ENCODE measurements at regions not wholly inside any gene's neighbourhood (a gene's known extent, or its start where the extent isn't known, plus 50 kb on each side); places are given as distances from the start of the nearest gene placed in this dataset.

DNA sequence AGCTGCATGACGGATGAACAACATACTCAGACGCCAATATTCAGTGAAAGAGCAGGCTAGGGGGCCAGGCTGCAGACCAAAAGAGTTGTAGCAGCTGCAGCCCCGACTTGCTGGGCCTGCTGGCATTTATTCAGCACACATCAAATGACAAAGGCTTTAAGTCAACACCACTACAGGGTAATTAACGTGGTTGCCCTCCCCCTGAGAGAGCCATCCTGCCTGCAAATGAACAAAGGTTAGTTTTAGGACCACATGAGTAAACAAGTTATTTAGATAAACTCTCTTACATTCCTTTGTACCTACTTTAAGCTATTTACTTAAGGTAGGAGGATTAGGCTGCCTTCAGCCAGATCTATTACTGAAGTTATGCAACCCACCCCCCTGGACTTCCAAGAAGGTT, 1329.1 kb downstream of the PCDH18 start:
- no peak for DNase-seq

DNA sequence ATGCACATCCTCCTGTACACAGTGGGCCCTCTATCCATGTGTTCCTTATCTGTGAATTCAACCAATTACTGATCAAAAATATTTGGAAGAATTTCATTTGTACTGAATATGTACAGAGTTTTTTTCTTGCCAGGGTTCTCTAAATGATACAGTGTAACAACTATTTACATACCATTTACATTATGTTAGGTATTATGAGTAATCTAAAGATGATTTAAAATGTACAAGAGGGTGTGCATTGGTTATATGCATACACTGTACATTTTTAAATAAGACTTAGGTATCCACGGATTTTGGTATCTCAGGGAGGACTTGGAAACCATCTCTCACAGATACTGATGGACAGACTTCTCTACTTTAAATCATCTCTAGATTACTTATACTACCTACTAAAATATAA, 1333.9 kb downstream of the PCDH18 start:
- DNase-seq, result no peak

DNA sequence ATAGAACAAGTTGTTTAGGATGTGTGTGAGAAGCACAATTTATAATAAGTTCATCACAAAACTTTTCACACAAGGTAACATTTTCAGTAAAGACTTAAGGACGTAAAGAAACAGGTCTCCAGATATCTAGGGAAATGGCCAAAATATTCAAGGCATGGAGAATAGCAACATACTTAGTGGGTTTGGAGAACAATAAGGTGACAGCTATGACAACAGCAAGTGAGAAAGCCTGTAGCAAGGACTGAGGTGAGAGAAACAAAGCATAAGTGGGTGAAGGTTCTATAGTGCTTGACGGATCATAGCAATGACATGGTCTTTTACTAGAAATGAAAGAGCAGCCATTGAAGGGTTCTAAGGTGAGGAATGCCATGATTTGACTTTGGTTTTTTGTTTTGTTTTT, 1337.3 kb downstream of the PCDH18 start:
- no peak for DNase-seq

DNA sequence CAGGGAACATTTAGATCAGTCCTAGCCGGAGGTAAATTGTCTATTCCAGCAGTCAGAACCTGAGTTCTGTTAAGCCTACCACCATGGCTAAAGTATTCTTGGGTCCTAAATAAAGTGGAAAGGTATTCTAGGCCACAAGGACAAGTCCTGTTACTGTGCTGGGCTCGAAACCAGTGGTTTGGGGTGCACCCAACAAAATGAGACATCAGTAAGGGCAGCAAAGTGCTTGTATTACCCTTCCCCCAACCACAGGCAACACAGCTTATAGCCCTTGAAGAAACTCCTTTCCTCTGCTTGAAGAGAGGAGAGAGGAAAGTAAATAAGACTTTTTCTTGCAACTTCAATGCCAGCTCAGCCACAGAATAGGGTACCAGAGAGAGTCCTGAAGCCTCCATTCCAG, 1345.6 kb downstream of the PCDH18 start:
- no peak for DNase-seq

DNA sequence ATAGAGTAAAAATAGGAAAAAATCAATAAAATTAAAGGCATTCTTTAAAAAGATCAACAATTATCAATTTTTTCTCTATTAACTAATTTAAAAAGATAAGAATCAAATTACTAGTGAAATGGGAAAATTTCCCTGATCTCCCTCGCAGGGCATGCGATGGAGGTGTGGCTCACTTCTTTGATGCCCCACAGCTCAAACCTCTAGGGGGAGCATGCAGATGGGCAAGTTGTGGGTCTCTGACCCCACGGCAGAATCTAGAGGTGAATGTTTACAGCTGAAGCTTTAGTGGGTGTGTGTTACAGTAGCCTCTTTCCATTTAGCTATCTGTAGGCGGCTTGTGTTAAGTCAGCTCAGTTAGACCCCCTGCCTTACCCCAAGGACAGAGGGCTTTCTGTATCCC, 1348.8 kb downstream of the PCDH18 start:
- no peak for DNase-seq

DNA sequence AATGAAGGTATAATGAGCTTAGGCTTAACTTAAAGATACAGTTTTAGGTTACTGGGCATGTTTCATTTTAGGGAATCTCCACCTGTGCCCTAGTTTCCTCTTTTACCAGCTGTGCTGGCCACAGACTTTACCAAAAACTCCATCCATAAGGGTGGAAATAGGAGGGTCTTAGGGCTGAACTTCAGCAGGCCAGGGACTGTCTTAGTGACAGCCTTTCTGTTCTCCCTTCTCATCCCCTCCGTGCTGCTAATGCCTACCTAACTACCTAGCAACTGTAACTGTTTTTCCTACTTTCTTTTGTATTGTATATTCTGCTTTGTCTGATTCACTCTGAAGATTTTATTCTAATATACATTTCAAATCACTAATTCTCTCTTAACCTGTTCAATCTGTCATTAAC, 1375.3 kb downstream of the PCDH18 start:
- DNase-seq, result no peak

DNA sequence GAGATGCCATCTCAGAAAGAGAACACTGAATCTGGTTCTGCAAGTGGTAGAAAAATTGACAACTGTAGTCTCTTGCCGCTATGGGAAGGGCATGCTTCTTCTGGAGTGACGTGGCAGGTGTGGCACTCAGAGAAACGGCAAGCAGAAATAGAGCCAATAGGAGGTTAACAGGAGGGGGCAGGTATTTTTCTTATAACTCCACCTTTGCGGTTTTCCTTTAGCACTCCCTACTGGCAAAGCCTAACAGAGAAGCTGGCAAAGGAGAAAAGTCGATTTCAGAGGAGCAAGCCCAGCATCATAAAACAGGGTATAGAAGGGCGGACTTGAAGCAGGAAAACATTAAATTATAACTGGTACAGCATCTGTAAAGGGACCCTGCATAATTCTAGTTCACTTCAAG, 1382.2 kb downstream of the PCDH18 start:
- DNase-seq, result no peak

DNA sequence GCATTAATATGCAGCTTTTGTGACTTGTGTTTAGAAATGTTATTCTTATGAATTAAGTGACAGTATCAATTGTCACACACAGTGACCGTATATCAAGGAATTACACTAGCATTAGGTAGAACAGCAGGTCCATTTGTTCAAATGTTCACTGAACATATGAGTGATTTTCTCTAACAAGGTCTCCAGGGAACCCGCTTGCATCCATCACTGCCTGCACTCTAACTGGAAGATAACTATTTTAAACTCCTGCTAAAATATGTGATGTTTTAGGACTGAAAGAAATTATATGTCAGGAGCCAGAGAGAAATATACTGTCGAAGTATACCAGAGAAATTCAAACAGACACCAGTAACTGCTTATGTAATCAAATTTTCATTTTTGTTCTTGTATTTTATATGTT, 1395.7 kb downstream of the PCDH18 start:
- no peak for DNase-seq

DNA sequence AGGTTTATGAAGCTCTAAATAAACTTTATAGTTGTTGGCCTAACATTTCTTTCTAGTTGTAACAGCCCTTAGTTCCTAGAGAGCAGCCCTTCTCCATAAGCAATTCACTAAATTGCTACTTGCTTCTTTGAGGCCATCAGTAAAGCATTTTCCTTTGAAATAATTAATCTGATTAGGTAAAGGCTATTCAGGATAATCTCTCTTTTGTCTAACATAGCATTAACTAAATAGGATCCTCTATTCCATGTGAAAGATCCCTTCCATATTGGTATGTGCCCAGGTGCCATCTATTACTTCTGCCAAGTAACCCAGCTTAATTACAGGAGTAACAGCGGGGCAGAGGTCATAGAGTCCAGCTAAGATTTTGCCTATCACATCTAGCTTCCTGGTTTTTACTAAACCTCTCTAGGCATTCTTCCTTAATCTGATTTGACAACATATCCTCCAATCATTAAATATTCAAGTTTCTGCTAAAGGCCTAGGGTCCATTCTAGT, 1408.0 kb downstream of the PCDH18 start:
- no peak for DNase-seq

DNA sequence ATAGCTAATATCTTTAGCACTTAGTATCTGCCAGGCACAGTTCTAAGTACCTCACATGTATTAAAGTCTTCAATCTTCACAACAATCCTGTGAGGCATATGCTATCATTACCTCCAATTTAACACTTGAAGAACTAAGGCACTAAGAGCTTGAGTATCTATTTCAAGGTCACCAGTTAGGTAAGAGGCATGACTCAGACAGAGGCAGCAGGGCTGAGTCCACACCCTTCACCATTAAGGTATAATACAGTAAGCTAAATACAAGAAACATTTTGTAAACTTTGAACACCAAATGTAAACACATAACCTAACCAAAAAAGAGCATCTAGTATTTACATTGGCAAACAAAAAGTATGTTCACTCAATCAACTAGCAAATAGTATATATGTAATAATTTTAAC, 1410.9 kb downstream of the PCDH18 start:
- peak; percentile 27 for DNase-seq

DNA sequence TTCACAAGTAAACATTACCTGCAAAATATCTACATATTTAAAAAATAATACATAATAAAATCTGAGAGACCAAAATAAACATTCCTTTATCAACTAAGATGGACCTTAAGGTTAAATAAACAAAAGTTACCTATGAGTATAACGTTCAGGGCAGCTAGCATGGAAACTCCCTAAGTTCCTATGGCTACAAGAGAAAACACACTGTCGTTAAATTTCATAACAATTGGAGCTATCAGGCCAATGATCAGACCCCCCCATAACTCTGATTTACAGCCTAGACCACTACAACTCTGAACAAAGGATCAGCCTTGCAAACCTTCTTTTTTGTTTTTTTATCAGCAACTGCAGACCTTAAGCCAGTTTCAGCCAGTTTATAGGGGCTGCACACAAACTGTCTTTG, 1418.4 kb downstream of the PCDH18 start:
- DNase-seq, result no peak

DNA sequence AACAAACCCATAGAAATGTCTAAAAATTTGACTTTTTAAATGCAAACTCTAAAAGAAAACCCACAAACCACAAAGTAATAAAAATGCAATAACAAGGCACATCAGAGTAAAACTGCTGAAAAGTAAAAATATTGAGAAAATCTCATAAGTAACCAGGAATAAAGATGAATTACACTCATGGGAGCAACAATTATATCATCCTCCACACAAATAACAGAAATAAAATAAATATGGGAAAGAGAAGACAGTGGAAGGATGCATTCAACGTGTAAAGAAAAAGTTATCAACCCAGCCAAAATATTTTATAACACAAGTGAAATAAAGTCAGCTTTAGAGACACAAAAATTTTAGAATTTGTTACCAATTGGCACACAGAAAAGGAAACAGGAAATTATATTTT, 1420.2 kb downstream of the PCDH18 start:
- no peak for DNase-seq

DNA sequence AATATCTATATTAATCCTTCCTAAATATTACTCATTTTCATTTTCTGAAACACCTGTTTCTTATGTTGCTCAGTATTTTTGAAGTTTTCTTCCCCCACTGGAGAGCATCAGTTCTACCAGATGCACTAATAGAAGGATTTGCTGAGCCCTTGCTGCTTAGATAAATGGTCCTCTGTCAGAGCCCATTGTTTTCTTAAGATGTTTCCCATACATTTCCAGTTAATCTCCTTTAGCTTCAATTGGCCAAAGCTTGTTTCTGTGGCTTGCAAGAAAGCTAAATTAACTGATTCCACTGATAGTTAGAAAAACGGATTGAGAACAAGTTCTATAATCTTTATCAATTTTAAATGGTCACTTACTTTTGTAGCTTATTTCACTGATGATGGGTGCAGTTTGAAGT, 1425.5 kb downstream of the PCDH18 start:
- DNase-seq, result no peak

DNA sequence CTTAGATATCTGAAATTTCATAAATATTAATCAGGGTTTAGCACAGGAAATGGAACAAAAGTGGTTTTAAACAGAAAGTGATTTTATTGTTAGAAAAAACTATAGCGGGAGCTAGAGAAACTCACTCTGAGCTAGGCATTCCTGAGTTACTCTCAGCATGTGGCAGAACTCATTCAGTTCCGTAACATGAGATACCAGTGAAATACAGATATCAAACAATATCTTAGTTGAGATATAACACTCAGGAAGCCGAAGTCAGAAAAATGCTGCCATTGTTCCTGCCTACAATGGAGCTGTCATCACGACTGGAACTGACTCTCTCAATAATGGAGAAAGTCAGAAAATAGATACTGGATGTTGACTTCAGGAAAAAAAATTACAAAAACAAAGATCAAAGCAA, 1428.7 kb downstream of the PCDH18 start:
- DNase-seq, result no peak

DNA sequence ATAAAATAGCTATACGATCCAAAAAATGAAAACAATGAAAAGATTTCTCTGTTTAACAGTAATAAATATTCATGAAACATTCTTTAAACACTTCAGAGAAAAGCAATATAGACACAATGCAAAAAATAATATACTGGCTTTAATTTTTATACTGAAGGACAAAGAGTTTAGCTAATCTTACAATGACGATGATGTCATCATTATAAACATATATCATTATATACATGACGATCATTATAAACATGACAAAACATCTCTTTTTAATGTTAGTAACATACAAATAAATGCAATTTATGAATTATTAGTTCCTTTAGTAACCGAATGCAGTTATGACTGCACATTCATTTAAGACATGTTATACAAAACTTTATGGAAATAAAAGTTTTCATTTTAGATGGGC, 1434.6 kb downstream of the PCDH18 start:
- no peak for DNase-seq

DNA sequence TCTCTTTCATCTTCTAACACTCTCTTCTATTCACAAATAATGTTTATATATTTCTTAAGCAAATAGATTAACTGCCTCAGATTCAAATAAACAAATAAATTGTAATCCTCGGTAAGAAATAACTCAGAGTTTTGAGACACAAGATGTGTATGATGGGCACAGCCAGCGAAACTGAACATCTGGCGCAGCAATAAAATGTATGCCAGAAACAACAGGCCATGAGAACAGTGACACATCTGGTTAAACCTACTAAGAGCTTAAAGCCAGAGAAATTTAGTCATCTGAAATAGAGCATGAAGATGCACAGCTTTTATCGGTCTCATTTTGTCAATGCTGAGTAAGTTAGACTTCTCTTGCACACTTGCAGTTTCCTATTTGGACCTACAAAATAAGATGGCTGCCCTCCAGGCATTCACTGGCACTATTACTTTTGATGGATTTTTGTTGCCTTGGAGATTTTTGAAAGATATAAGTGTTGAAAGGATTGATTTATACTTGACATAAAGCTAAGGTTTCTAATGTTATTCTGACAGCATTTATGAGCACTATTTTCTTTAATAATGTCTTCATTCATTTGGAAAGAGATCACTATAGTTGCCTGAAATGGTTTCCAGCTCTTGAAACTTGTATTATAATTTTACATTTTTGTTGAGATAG, 1444.0 kb downstream of the PCDH18 start:
- no peak for DNase-seq

DNA sequence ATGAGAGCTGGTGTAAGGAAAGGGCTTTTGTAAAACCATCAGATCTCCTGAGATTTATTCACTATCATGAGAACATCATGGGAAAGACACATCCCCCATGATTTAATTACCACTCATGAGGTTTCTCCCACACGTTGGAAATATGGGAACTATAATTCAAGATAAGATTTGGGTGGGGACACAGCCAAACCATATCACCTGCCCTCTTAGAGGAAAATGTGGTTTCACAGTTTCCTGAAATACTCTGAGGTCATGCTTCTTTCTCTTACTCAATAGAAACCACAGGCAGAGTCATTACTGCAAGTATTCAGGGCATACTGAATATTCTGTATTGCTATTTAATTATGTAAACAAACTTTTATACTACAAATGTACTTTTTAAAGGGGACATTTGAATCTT, 1453.3 kb downstream of the PCDH18 start:
- no peak for DNase-seq

DNA sequence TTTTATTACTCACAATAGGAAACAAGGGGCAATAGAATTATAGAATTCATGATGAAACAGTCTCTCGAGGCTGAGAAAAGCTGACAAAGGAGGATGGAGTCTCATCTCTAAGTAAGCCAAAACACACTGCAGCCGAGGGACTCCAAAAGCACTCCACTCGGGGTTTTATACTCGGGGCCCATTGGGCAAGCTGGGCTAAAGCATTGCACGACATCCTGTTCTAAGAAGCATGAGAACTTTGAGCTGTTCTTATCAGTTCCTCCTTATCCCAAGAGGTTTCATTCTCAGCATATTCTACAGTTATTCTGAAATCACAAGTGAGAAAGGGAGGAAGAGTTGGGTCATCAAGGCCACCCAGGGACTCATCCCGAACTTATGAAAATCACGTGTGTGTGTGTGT, 1475.5 kb downstream of the PCDH18 start:
- no peak for DNase-seq

DNA sequence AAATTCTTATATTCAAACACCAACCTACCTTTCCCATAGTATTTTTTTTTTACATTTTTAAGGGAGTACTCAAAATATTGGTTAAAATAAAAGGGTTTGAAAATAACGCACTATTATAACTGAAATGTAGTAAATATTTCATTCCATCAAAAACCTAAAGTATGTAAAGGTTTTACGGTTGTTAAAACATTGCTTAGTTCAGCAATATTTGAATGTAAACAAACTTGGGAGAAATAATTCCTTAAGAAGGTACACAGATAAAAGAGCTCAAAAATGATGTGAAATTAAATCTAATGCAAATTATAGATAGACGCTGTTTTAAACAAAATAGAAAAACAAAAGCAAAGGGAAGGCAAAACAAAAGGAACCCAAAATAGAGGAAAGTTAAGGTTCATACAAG, 1476.9 kb downstream of the PCDH18 start:
- no peak for DNase-seq

DNA sequence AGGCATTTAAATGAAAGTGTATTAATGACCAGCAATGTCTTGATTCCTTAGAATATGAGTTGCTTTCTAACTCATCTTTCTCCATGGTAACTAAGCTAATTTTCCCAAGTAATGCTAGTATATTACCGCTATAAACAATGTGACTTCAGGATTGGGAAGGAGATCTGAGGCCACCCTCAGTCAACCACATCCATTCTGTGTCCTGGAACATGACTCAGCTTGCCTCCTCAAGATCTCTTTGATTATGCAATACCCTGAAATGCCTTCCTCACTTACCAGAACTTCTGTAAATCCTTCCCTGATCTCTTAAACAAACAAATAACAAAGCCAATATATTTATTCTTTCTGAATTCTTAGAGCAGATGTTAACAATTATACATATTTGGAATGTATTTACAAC, 1495.5 kb downstream of the PCDH18 start:
- no peak for DNase-seq

DNA sequence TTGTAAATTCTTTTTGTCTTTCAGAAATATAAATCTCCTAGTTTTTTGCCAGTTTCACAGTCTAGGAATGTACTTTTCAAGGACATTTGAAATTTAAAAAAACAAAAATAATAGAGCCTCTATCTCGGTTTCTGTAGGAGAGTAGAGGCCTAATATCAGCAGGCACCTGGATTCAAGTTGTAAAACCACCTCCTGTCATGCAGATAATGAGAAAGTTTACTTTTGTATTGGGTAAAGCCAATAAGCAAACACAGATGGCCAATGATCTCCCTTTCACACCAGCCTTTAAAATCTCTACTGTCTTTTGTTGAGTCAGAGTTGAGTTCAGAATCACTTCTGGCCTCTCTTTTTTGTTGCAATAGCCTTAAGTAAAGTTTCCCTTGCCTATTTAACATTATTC, 1499.9 kb downstream of the PCDH18 start:
- DNase-seq, result no peak

DNA sequence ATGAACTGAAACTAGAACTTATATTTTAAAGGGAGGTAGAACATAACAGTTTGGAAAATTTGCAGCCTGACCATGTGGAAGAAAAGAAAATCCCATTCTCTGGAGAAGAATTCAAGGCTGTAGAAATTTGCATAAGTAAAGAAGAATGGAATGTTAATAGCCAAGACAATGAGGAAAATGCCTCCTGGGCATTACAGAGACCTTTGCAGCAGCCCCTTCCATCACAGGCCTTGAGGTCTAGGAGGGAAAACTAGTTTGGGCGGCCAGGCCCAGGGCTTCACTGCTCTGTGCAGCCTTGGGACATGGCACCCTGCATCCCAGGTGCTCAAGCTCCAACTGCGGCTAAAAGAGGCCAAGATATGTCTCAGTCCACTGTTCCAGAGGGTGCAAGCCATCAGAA, 1506.8 kb downstream of the PCDH18 start:
- no peak for DNase-seq

DNA sequence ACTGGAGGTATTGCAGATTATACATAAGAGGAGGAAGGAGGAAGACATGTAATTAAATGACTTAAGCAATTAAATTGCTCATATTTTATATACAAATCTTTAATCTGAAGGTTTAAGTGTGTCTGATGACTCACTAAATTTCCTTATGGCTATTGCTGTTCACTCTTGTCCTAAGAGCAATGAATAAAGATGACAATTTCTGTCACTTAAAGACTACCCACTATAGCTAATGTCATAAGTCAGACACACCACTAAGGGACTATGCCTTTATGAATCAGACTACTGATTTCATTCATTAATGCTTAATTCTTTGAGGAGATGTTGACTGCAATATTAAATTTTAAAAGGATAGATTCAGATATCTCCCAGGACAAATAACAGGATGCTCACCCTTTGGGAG, 1514.7 kb downstream of the PCDH18 start:
- no peak for DNase-seq

DNA sequence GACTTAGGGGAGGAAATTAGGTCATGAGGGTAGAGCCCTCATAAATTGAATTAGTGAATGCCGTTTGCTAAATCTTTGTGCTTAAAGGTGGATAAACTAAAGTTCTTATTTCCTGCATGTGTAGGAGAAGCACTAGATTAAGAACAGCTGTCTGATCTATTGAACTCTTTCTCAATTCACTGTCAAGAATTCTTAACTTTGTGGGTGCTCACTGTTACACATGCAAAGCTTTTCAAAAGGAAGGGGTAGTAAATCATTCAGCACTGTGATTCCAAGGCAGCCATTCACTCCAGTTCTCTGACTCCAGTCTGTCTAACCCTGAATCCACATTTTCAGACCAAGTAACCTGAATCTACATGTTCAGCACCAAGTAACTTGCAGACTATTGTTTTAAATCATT, 1520.1 kb downstream of the PCDH18 start:
- no peak for DNase-seq

DNA sequence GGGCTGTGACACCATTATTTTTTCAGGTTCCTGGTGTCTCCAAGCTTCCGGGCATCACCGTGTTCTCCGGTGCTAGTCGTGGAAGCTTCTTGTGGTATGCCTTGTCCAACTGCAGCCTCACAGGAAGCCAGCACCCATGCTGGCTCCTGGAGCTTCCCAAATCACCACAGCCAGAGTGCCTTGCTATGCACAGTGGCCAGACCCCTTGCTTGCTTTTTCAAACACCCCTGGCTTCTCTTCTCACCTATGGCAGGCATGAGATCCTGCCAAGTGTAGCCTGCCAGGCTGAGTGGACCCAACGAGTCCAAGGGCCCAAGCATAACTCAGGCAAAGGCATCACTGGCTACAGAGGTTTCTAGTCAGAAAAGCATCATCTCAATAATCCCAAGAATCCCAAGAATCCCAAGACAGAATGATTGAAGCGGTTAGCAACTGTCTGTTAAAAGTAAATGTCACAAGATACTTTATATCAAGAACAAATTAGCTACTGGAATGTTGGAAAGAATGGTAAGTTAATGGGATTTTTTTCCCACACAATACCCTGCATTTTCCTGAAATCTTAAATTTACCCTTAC, 1522.9 kb downstream of the PCDH18 start:
- no peak for DNase-seq
